HG03139 (cell line): ENCODE measurements at regions not wholly inside any gene's neighbourhood (a gene's known extent, or its start where the extent isn't known, plus 50 kb on each side); places are given as distances from the start of the nearest gene placed in this dataset.
"Not testable (repeated sequence)": the region's sequence is repeated elsewhere in the genome, so short reads cannot be mapped to it uniquely, and the experiment has no call there.

ENCODE experiments used
- ATAC-seq: cut with Tn5 transposase; IDR thresholded peaks from one replicate; pipeline ENCODE4 v1.9.1; 2021; ENCODE audit not compliant: unreplicated experiment

- not testable (repeated sequence) for ATAC-seq
Measured at GRCh38 chr10:90233805-90234204, 532.4 kb downstream of the KIF20B start.

DNA sequence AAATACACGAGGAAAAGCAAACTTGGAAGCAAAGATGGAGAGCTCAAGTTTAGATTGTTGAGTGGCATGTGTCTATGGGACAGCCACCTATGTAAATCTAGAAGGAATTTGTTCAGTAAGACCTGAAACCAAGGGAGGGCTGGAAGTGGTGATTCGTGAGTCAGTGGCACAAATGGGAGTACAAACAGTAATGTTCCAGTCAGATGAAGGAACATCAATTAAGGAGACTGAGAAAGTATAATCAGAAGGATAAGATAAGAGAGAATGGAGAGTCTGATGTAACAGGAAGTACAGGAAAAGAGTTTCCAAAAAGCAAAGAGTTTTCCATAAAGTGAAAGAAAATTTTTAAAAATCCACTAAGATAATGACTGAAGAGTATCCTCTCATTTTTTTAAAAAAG is 544.2 kb downstream of the KIF20B start:
- no peak for ATAC-seq

- not testable (repeated sequence) for ATAC-seq
Measured at GRCh38 chr10:90250784-90251183, 549.4 kb downstream of the KIF20B start.

- ATAC-seq: no peak
Measured at GRCh38 chr10:90269699-90270098, 568.3 kb downstream of the KIF20B start.

- no peak for ATAC-seq
Measured at GRCh38 chr10:90274721-90275468, 573.5 kb downstream of the KIF20B start.

DNA sequence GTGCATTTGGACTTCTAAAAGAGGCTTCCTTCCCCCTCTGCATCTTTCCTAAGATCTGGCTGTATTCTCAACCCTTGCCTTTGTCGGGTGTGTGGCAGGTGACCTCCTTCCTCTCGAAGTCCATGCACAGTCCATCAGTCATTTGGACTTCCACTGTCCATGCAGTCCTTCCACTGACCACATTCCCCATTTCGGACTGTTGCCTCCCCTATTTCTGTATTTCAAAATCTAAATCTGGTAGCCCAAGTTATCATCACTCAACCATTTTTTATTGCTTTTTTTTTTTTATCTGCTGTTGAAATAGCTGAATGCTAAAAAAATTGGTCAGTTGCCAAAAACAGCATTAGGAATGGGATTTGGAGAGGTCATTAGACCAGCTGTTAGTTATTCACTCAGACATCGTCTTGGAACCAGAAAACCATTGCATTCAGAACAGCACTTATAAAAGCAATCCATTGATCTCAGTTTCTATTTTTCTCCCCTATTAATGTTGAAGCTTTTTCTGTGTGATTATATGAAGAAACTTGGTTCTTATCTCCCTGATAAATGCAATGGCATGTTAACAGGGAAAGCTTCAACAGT is 575.6 kb downstream of the KIF20B start:
- ATAC-seq: no peak

- ATAC-seq: no peak
Measured at GRCh38 chr10:90286406-90286805, 571.4 kb downstream of the HTR7 start.

DNA sequence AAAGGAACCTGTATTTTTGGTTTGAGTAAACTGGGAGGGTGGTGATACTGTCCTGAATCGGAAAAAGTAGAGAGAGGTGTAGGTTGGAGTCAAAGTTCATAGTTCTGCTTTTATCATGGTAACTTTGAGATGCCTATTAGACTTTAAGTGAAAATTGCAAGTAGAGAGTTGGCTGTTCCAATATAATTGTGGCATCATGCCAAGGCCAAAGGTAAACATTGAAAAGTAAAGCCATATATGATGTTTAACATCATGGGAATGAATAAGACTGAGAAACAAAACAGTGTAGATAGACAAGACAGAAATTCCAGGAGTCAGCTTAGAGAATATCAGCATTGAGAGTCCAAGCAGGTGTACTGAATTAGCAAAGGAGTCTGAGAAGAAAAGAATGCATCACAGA is 570.9 kb downstream of the HTR7 start:
- ATAC-seq: no peak

DNA sequence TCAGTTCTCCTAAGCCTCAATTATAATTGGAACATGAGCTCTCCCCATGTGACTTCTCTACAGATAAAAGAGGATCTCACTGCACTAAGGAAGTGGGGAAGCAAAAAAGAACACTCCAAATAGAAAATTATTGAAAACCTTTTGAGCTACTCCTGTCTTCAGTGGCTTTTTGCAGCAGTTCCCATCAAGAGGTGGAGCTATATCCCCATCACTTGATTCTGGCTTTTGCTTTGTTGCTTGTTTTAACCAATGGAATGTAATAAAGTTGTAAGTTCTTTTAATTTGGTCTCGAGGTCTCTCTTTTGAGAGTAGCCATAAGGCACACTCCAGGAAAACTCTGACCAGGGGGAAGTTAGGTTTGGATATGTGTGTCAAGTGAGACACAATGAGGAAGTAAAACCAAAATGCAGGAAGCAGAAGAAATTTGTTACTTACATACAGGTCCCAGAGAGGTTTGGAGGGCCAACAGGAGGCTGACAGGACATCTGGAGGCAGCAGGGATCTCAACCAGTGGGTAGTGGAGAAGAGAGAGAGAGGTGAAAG is 569.4 kb downstream of the HTR7 start:
- no peak for ATAC-seq

DNA sequence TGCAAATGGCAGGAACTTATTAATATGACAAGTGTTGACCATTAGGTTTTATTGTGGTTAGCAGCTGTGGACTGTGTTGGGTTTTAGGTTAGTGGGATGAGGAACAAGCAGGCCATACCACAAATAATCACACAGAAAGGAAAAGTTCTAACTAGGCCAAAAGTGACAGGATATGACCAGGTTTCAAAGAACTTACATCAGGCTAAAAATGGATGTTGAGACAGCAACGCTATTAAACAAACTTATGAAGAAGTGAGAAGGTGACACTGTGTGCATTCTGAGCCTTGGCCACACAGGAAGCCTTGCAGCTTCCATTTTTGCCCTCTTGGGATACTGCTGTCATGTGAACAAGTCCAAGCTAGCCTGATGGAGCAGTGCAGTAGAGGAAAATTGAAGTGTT is 568.8 kb downstream of the HTR7 start:
- ATAC-seq: no peak

DNA sequence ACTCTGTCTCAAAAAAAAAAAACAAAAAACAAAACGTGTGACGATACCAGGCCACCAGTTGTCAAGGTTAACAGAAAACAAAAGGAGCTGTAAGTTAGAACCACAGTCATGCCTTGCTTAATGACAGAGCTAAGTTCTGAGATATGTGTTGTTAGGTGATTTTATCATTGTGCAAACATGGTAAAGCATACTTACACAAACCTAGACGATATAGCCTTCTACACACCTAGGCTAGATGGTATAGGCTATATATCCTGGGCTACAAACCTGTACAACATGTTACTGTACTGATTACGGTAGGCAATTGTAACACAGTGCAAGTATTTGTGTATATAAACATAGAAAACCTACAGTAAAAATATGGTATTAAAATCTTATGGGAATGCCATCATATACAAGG is 564.2 kb downstream of the HTR7 start:
- no peak for ATAC-seq

- not testable (repeated sequence) for ATAC-seq
Measured at GRCh38 chr10:90294821-90295540, 562.9 kb downstream of the HTR7 start.

- ATAC-seq: not testable (repeated sequence)
Measured at GRCh38 chr10:90302031-90302430, 555.8 kb downstream of the HTR7 start.

GRCh38 chr10:90302758-90303481 is 554.9 kb downstream of the HTR7 start:
- no peak for ATAC-seq

DNA sequence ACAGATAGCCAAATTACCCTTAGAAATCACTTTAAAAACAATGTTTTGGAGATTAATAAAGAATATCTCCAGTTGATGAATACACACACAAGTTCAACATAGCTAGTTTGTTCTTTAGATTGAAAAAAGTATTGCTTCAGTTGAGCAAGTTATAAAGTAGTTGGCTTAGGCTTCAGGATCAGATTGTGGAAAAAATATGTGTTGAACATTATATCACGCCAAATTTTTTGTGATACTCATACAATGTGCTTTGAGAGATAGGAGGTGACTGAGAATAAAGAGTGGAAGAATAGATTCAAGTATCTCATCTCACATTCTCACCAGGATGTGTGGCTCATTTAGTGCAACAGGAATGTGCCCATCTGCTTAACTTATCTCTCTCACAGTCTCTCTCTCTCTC is 553.3 kb downstream of the HTR7 start:
- no peak for ATAC-seq

- ATAC-seq: no peak
Measured at GRCh38 chr10:90306187-90306586, 551.7 kb downstream of the HTR7 start.

DNA sequence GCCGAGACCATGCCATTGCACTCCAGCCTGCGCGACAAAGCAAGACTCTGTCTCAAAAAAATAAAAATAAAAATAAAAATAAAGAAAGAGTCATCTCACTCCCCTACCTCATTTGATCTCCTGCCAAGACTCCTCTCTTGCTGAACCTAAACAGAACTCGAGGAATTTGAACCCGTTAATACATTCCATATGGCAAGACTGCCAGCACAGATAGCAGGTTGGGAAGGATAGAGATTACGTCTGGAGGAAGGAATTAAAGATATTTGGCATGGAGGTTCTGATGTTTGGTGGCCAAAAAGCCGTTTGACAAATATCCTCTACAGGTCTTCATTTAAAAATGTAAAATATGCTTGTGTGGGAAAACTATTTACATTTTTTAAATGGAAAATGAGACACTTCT is 549.6 kb downstream of the HTR7 start:
- ATAC-seq: no peak

DNA sequence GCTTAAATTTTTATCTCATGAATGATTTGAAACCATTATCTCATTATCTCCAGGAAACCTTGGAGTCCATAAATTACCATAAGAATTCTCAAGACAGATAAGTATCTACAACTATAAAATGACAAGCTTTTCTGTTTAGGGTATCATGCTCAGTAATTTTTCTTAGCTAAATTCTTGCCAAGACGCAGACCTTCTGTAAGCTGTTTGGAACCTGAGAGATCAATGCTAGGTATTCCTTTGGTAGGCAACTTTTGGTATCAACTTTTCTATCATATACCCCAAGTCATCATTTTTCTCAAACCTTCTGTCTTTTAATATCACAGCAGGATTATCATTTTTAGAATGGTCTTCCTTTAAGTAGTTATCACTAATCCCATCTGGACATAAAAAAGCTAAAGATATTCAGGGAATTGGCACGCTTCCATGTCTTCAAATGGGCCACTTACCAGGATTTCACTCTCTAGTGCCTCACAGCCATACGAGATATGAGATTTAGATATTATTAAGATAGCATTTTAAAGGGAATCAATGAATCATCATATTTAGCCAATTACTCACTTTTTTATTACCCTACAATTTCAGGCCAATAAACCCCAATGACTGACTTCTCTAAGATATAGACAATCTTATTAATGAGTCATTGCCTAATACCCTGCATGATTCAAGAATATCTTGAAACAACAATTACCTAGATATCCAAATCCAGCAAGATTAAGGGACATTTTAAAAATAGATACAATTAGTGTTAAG is 544.1 kb downstream of the HTR7 start:
- ATAC-seq: no peak

GRCh38 chr10:90314718-90315117 is 543.1 kb downstream of the HTR7 start:
- no peak for ATAC-seq

DNA sequence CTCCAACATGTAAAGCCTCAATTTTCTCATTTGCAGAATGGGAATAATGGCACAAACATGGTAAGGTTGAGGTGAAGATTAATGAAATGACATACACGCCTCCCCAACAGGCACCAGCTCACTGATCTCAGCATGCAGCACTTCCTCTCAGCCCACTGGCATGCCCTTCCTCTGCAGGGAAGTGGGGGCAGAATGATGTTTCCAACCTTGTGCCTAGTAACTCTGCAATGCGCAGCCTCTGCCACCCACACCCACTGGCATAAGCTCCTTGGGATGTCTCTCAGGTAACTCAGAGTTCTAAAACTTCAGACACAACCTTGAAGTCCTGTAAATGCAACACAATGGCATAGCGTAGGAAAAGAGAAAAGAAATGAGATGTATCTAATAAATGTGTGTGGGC is 540.7 kb downstream of the HTR7 start:
- no peak for ATAC-seq

- no peak for ATAC-seq
Measured at GRCh38 chr10:90318659-90319058, 539.2 kb downstream of the HTR7 start.
